ENCODE measurements at regions not wholly inside any gene's neighbourhood (a gene's known extent, or its start where the extent isn't known, plus 50 kb on each side); places are given as distances from the start of the nearest gene placed in this dataset.

DNA sequence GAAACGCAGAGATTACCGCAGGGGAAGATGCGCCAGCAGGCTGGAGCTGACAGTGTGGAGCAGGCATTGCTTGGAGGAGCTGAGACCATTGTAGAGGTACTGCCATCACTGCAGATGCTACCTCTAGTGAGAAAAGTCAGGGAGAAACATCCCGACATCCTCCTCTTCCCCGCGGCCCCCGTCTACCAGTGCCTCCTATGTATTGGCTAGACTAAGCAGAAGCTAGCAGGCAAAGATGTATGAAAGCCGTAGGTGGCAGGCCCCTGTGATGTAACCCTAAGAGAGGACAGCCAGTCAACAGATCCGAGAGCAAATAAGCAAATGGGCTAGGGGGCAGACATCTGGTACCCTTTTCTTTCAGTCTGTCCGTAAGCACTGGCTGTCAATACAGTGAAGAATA, 115.5 kb upstream of the ACTBL2 start:
- Mint-ChIP-seq H3K4me3 (ENCODE audit: unreplicated experiment) (no peak overlapping the region), H3K27me3 (ENCODE audit: insufficient read depth, unreplicated experiment) (peaks cover 3% of the 10 kb centered on the region), H3K9me3 (ENCODE audit: unreplicated experiment) (no peaks in the 10 kb centered on the region), H3K4me1 (ENCODE audit: low read depth, unreplicated experiment) (no peaks in the 10 kb centered on the region), H3K36me3 (ENCODE audit: insufficient read depth, unreplicated experiment) (no peaks in the 10 kb centered on the region), H3K27ac (ENCODE audit: unreplicated experiment) (no peak overlapping the region)
- no TSS peak for BruUV-seq (replicated peaks)
- intact Hi-C loops (cut with micrococcal nuclease; ENCODE audit: unreplicated experiment), result no loop called here
- Histone ChIP-seq H3K9me3 (no peaks in the 10 kb centered on the region), H3K27me3 (replicated peaks; ENCODE audit: control insufficient read depth, insufficient read depth, low read length) (no peaks in the 10 kb centered on the region; the same call in 1 of the 2 replicates), H3K4me1 (no peaks in the 10 kb centered on the region), H3K4me3 (ENCODE audit: low read depth, low read length) (no peak overlapping the region), H3K36me3 (ENCODE audit: control insufficient read depth, insufficient read depth, low read length) (no peaks in the 10 kb centered on the region)
- ChIA-PET POLR2A (no interaction called here), CTCF (no interaction called here)
- TF ChIP-seq, protein P1, sequence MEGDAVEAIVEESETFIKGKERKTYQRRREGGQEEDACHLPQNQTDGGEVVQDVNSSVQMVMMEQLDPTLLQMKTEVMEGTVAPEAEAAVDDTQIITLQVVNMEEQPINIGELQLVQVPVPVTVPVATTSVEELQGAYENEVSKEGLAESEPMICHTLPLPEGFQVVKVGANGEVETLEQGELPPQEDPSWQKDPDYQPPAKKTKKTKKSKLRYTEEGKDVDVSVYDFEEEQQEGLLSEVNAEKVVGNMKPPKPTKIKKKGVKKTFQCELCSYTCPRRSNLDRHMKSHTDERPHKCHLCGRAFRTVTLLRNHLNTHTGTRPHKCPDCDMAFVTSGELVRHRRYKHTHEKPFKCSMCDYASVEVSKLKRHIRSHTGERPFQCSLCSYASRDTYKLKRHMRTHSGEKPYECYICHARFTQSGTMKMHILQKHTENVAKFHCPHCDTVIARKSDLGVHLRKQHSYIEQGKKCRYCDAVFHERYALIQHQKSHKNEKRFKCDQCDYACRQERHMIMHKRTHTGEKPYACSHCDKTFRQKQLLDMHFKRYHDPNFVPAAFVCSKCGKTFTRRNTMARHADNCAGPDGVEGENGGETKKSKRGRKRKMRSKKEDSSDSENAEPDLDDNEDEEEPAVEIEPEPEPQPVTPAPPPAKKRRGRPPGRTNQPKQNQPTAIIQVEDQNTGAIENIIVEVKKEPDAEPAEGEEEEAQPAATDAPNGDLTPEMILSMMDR (IDR thresholded peaks at IDR 0.05; ENCODE audit: insufficient read depth in 1 of 2, low read depth in 1 of 2, low read length in 1 of 2, severe bottlenecking in 1 of 2, unreplicated experiment in 1 of 2), result no peak
- no peak for DNase-seq

DNA sequence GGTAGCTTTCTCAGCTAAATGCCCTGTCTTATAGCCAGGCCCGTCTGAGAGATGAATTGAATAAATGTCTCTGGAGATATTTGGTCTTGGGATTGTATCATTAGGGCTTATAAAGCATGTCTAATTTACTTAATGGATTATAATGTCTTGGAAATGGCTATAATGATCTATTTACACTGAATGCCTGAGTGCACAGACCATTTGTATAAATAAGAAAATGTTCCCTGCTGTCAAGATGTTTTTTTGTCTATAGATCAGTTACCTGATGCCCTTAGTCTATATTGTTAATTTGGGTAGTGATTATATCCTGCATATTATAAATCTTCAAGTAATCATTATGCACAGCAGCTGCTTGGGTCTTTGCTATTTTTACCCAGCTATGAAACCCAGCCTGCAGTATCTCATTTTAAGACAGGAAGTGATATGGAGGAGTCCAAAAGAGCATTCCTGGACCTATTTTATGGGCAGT, 112.9 kb upstream of the ACTBL2 start:
- H3K36me3 ChIP-seq (ENCODE audit: control insufficient read depth, insufficient read depth, low read length), result no peaks in the 10 kb centered on the region
- Mint-ChIP-seq H3K9me3 (ENCODE audit: unreplicated experiment) (no peaks in the 10 kb centered on the region), H3K4me3 (ENCODE audit: unreplicated experiment) (no peak overlapping the region), H3K36me3 (ENCODE audit: insufficient read depth, unreplicated experiment) (no peaks in the 10 kb centered on the region), H3K27ac (ENCODE audit: unreplicated experiment) (no peak overlapping the region), H3K4me1 (ENCODE audit: low read depth, unreplicated experiment) (no peaks in the 10 kb centered on the region), H3K27me3 (ENCODE audit: insufficient read depth, unreplicated experiment) (peaks cover 3% of the 10 kb centered on the region)
- BruUV-seq (replicated peaks), result no TSS peak
- H3K27me3 ChIP-seq (replicated peaks; ENCODE audit: control insufficient read depth, insufficient read depth, low read length), result no peaks in the 10 kb centered on the region
- no peaks in the 10 kb centered on the region for H3K9me3 ChIP-seq
- no peaks in the 10 kb centered on the region for H3K4me1 ChIP-seq
- ChIA-PET POLR2A (no interaction called here), CTCF (no interaction called here)
- intact Hi-C loops (cut with micrococcal nuclease; ENCODE audit: unreplicated experiment), result no loop called here
- H3K4me3 ChIP-seq (ENCODE audit: low read depth, low read length), result no peak overlapping the region
- TF ChIP-seq, protein P1 (IDR thresholded peaks at IDR 0.05; ENCODE audit: insufficient read depth in 1 of 2, low read depth in 1 of 2, low read length in 1 of 2, severe bottlenecking in 1 of 2, unreplicated experiment in 1 of 2), result no peak
- DNase-seq, result no peak

DNA sequence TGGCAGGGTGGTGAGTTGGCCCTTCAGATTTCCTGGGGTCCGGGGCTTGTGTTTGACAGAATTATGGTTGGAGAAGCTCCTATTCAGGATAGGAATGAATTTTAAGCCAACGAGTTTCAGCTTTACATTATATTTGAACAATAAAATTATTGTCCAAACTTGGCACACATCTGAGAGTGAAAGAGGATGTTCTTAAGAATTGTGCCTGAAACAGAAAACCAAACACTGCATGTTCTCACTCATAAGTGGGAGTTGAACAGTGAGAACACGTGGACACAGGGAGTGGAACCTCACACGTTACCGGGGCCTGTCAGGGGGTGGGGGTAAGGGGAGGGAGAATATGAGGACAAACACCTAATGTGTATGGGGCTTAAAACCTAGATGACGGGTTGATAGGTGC, 111.8 kb upstream of the ACTBL2 start:
- CTCF ChIA-PET, result no interaction called here

More for the DNA sequence above, 111.8 kb upstream of the ACTBL2 start:
- POLR2A ChIA-PET, result no interaction called here
- no peak overlapping the region for H3K4me3 ChIP-seq (ENCODE audit: low read depth, low read length)
- no peak for DNase-seq
- no peaks in the 10 kb centered on the region for H3K9me3 ChIP-seq
- Mint-ChIP-seq H3K4me3 (ENCODE audit: unreplicated experiment) (no peak overlapping the region), H3K9me3 (ENCODE audit: unreplicated experiment) (no peaks in the 10 kb centered on the region), H3K4me1 (ENCODE audit: low read depth, unreplicated experiment) (no peaks in the 10 kb centered on the region), H3K27ac (ENCODE audit: unreplicated experiment) (no peak overlapping the region), H3K27me3 (ENCODE audit: insufficient read depth, unreplicated experiment) (peaks cover 3% of the 10 kb centered on the region), H3K36me3 (ENCODE audit: insufficient read depth, unreplicated experiment) (no peaks in the 10 kb centered on the region)
- no peaks in the 10 kb centered on the region for H3K36me3 ChIP-seq (ENCODE audit: control insufficient read depth, insufficient read depth, low read length)
- H3K4me1 ChIP-seq, result no peaks in the 10 kb centered on the region
- TF ChIP-seq, protein P1 (IDR thresholded peaks at IDR 0.05; ENCODE audit: insufficient read depth in 1 of 2, low read depth in 1 of 2, low read length in 1 of 2, severe bottlenecking in 1 of 2, unreplicated experiment in 1 of 2), result no peak
- no peaks in the 10 kb centered on the region for H3K27me3 ChIP-seq (replicated peaks; ENCODE audit: control insufficient read depth, insufficient read depth, low read length)
- BruUV-seq (replicated peaks), result no TSS peak
- intact Hi-C loops (cut with micrococcal nuclease; ENCODE audit: unreplicated experiment), result no loop called here
